ENCODE measurements at regions not wholly inside any gene's neighbourhood (a gene's known extent, or its start where the extent isn't known, plus 50 kb on each side); places are given as distances from the start of the nearest gene placed in this dataset.

GRCh38 chr5:97488126-97488668 lies 305.1 kb upstream of the RIOK2 start:
- H3K9me3 ChIP-seq (ENCODE audit: insufficient read depth in 2 of 2, low read depth in 1 of 2, low read length in 1 of 2) = no peaks in the 10 kb centered on the region
- no peak for FAIRE-seq
- no peak overlapping the region for H3K4me3 ChIP-seq (ENCODE audit: extremely low read depth in 1 of 4, insufficient read depth in 2 of 4, low read depth in 3 of 4, low read length in 4 of 4)
- ChIA-PET CTCF (ENCODE audit: partially characterized antibody) (interaction anchor here (0.6 to 2.1 kb wide), 4 partner anchors 41 to 461 kb away, joined by 3 to 7 read pairs (median 4); no protein-coding TSS in a partner anchor), POLR2A (ENCODE audit: partially characterized antibody) (no interaction called here)
- H2AFZ ChIP-seq (ENCODE audit: low read length) = no peak overlapping the region; the same call in 1 of the 2 replicates
- no peak overlapping the region for H3K4me2 ChIP-seq (ENCODE audit: insufficient read depth in 1 of 2, low read depth in 2 of 2, low read length in 2 of 2)
- no peak overlapping the region for H2BK120ac ChIP-seq (replicated peaks; ENCODE audit: low read depth, low read length)
- H4K20me1 ChIP-seq (replicated peaks in 1 of 2; ENCODE audit: control insufficient read depth in 1 of 2, insufficient read depth in 2 of 2, low read length in 2 of 2) = no peaks in the 10 kb centered on the region
- H2AK5ac ChIP-seq (ENCODE audit: low read depth, low read length) = no peak overlapping the region
- no peak overlapping the region for H3K18ac ChIP-seq (ENCODE audit: extremely low read depth, low read length)
- TF ChIP-seq E2F6 (IDR thresholded peaks at IDR 0.05) (no peak), CEBPB (IDR thresholded peaks at IDR 0.05; ENCODE audit: low read depth, low read length) (no peak), JUN (IDR thresholded peaks at IDR 0.05; ENCODE audit: low read depth, low read length) (no peak), SIN3A (conservative IDR thresholded peaks at IDR 0.05 in 1 of 2, IDR thresholded peaks at IDR 0.05 in 1 of 2; ENCODE audit: low read depth in 1 of 2, low read length in 2 of 2) (no peak), MAFK (IDR thresholded peaks at IDR 0.05; ENCODE audit: low read depth, low read length) (no peak), CHD1 (IDR thresholded peaks at IDR 0.05; ENCODE audit: low read depth, low read length) (no peak), SP4 (IDR thresholded peaks at IDR 0.05; ENCODE audit: low read length) (no peak), HDAC2 (IDR thresholded peaks at IDR 0.05; ENCODE audit: borderline replicate concordance in 1 of 2, low read depth in 2 of 2, low read length in 2 of 2) (no peak)
- no peak overlapping the region for H2BK20ac ChIP-seq (ENCODE audit: low read length)
- no peak overlapping the region for H3K4ac ChIP-seq (replicated peaks; ENCODE audit: insufficient read length, low read depth, low read length)
- no peak overlapping the region for H3K23ac ChIP-seq (ENCODE audit: insufficient read length)
- no peak overlapping the region for H2BK12ac ChIP-seq (ENCODE audit: low read depth, low read length)
- no peaks in the 10 kb centered on the region for H3K79me1 ChIP-seq (ENCODE audit: low read depth, low read length)
- no peak overlapping the region for H3K56ac ChIP-seq (replicated peaks; ENCODE audit: insufficient read length, low read depth, low read length)
- H2BK15ac ChIP-seq (ENCODE audit: low read length) = no peak overlapping the region
- no peaks in the 10 kb centered on the region for H3K27me3 ChIP-seq (replicated peaks in 1 of 4; ENCODE audit: control insufficient read depth in 3 of 4, extremely low read depth in 1 of 4, insufficient read depth in 3 of 4, low read length in 3 of 4)
- 88% methylated on average over 7 of the region's 7 CpGs; no CpG with 5 or more reads in 1 of the 2 experiments for WGBS, 2 experiments (ENCODE audit: extremely low coverage in 1 of 2, insufficient coverage in 1 of 2, insufficient read length in 1 of 2, insufficient replicate concordance in 2 of 2, low coverage in 1 of 2, low lambda C conversion rate in 2 of 2, missing lambda C conversion rate in 1 of 2)
- no peaks in the 10 kb centered on the region for H3K36me3 ChIP-seq (ENCODE audit: control insufficient read depth in 2 of 4, insufficient read depth in 4 of 4, low read length in 3 of 4)
- no peak overlapping the region for H2BK5ac ChIP-seq (ENCODE audit: low read depth, low read length)
- no peak overlapping the region for H3K9ac ChIP-seq (replicated peaks in 1 of 4; ENCODE audit: extremely low read depth in 1 of 4, low read depth in 3 of 4, low read length in 3 of 4)
- no peak overlapping the region for H4K91ac ChIP-seq (replicated peaks; ENCODE audit: insufficient read length, low read length)
- H3K23me2 ChIP-seq (ENCODE audit: low read depth, low read length) = no peaks in the 10 kb centered on the region
- H3K79me2 ChIP-seq (ENCODE audit: control insufficient read depth in 1 of 2, insufficient read depth in 2 of 2, low read length in 2 of 2) = no peaks in the 10 kb centered on the region
- H4K8ac ChIP-seq (ENCODE audit: extremely low read depth, insufficient read depth, low read length) = no peak overlapping the region
- H4K5ac ChIP-seq (ENCODE audit: insufficient read length, low read depth, low read length) = no peak overlapping the region
- no peaks in the 10 kb centered on the region for H3K4me1 ChIP-seq (replicated peaks in 1 of 4; ENCODE audit: control insufficient read depth in 3 of 4, insufficient read depth in 4 of 4, low read length in 3 of 4)
- DNase-seq (ENCODE audit: low read depth in 1 of 2, low spot score in 2 of 2) = no peak
- H3K27ac ChIP-seq (ENCODE audit: low read depth, low read length) = no peak overlapping the region
- no peak overlapping the region for H3K14ac ChIP-seq (ENCODE audit: insufficient read length)

Measured in H1 (cell line).